CD4-positive, alpha-beta memory T cell (primary cell): ENCODE measurements at regions not wholly inside any gene's neighbourhood (a gene's known extent, or its start where the extent isn't known, plus 50 kb on each side); places are given as distances from the start of the nearest gene placed in this dataset.
A peak's percentile ranks its signal among the peaks of the same experiment; 100 is the strongest.
"Not testable (repeated sequence)": the region's sequence is repeated elsewhere in the genome, so short reads cannot be mapped to it uniquely, and the experiment has no call there.

Experiments
- CTCF ChIA-PET: fragments of 350-600 bp; sonication (Branson Sonifier 250); formaldehyde crosslinking; loops from one replicate; lab custom pipeline; 2021; ENCODE audit warnings: inconsistent platforms; ENCODE audit not compliant: partially characterized antibody; lab: Charles Lee
- POLR2A ChIA-PET: fragments of 350-600 bp; sonication (Branson Sonifier 250); formaldehyde crosslinking; loops from one replicate; lab custom pipeline; 2021; ENCODE audit not compliant: partially characterized antibody; lab: Charles Lee
- DNase-seq, 5 donors: peaks; one replicate each; pipeline versions ENCODE4 v3.0.0 to v3.0.0-alpha.2; 2020 to 2022; ENCODE audit warnings: mixed read lengths in 1 of 5
- H3K27ac ChIP-seq: one replicate; pipeline ENCODE4 v1.7.0; 2013; ENCODE audit warnings: low read depth, low read length
- H3K27me3 ChIP-seq: 2 replicates; pipeline ENCODE4 v1.7.0; 2013; ENCODE audit warnings: mild to moderate bottlenecking, low read length, moderate library complexity; ENCODE audit not compliant: insufficient read depth
- H3K36me3 ChIP-seq: 2 replicates; pipeline ENCODE4 v1.7.0; 2013; ENCODE audit warnings: mild to moderate bottlenecking, low read length, moderate library complexity; ENCODE audit not compliant: insufficient read depth
- H3K4me1 ChIP-seq: 2 replicates; pipeline ENCODE4 v1.7.0; 2013; ENCODE audit warnings: mild to moderate bottlenecking, low read length, moderate library complexity; ENCODE audit not compliant: insufficient read depth
- H3K4me3 ChIP-seq, 2 donors: one replicate each; pipeline ENCODE4 v1.7.0; 2013; ENCODE audit warnings: low read length in 2 of 2, mild to moderate bottlenecking in 1 of 2
- H3K9me3 ChIP-seq, 2 donors: one replicate each; pipeline ENCODE4 v1.7.0; 2013; ENCODE audit warnings: low read length in 2 of 2, control low read depth in 1 of 2; ENCODE audit not compliant: control insufficient read depth in 1 of 2
- H3K27ac Mint-ChIP-seq, 7 donors: one replicate each; pipeline ENCODE4 v1.8.0; 2020 to 2021; ENCODE audit warnings: mixed read lengths in 7 of 7, mild to moderate bottlenecking in 6 of 7, inconsistent platforms in 3 of 7, moderate library complexity in 3 of 7
- H3K27me3 Mint-ChIP-seq, 2 donors: one replicate each; pipeline ENCODE4 v1.8.0; 2020 to 2021; ENCODE audit warnings: mixed read lengths in 2 of 2
- H3K36me3 Mint-ChIP-seq, 2 donors: one replicate each; pipeline ENCODE4 v1.8.0; 2020 to 2021; ENCODE audit warnings: mixed read lengths in 2 of 2, inconsistent platforms in 1 of 2, mild to moderate bottlenecking in 1 of 2
- H3K4me1 Mint-ChIP-seq, 4 donors: one replicate each; pipeline ENCODE4 v1.8.0; 2020 to 2021; ENCODE audit warnings: mixed read lengths in 4 of 4, mild to moderate bottlenecking in 1 of 4
- H3K4me3 Mint-ChIP-seq, 8 donors: one replicate each; pipeline ENCODE4 v1.8.0; 2020 to 2021; ENCODE audit warnings: mixed read lengths in 8 of 8, mild to moderate bottlenecking in 7 of 8, moderate library complexity in 6 of 8, inconsistent platforms in 3 of 8
- H3K9me3 Mint-ChIP-seq, 8 donors: one replicate each; pipeline ENCODE4 v1.8.0; 2020 to 2021; ENCODE audit warnings: mixed read lengths in 8 of 8, mild to moderate bottlenecking in 5 of 8, inconsistent platforms in 3 of 8, moderate library complexity in 1 of 8
- intact Hi-C: fragments of 100-400 bp; cut with micrococcal nuclease; formaldehyde crosslinking; loops from one replicate; pipeline ENCODE4 v1.15.1; 2023

GRCh38 chr2:220814441-220814840 is 757.7 kb downstream of the EPHA4 start:
- DNase-seq = no peak
- no peak overlapping the region for H3K27ac Mint-ChIP-seq
- Histone ChIP-seq H3K4me3 (no peak overlapping the region), H3K27me3 (no peaks in the 10 kb centered on the region), H3K9me3 (no peaks in the 10 kb centered on the region), H3K27ac (no peak overlapping the region), H3K4me1 (no peaks in the 10 kb centered on the region), H3K36me3 (no peaks in the 10 kb centered on the region)
- peaks cover 1 to 2% of the 10 kb centered on the region in 2 donors for H3K27me3 Mint-ChIP-seq
- ChIA-PET CTCF (no interaction called here), POLR2A (no interaction called here)
- H3K36me3 Mint-ChIP-seq = no peaks in the 10 kb centered on the region
- intact Hi-C loops = no loop called here
- no peak overlapping the region for H3K4me3 Mint-ChIP-seq
- H3K9me3 Mint-ChIP-seq = peaks cover 0 to 4% (median 0%) of the 10 kb centered on the region in 8 donors
- H3K4me1 Mint-ChIP-seq = no peaks in the 10 kb centered on the region

GRCh38 chr2:220815698-220816097 is 756.4 kb downstream of the EPHA4 start:
- CTCF ChIA-PET = no interaction called here

GRCh38 chr2:220821683-220822082 is 750.4 kb downstream of the EPHA4 start:
- Mint-ChIP-seq H3K4me3 (no peak overlapping the region), H3K4me1 (peaks cover 0 to 3% (median 0%) of the 10 kb centered on the region in 4 donors), H3K27me3 (peaks cover 2% of the 10 kb centered on the region in 2 donors), H3K27ac (no peak overlapping the region), H3K9me3 (peaks cover 0 to 10% (median 2%) of the 10 kb centered on the region in 8 donors), H3K36me3 (no peaks in the 10 kb centered on the region)
- H3K36me3 ChIP-seq = no peaks in the 10 kb centered on the region
- no peak overlapping the region for H3K4me3 ChIP-seq
- H3K9me3 ChIP-seq = no peaks in the 10 kb centered on the region
- ChIA-PET CTCF (no interaction called here), POLR2A (no interaction called here)
- no peaks in the 10 kb centered on the region for H3K4me1 ChIP-seq
- H3K27me3 ChIP-seq = no peaks in the 10 kb centered on the region
- no peak for DNase-seq
- no peak overlapping the region for H3K27ac ChIP-seq
- intact Hi-C loops = no loop called here

More at GRCh38 chr2:220815698-220816097, 756.4 kb downstream of the EPHA4 start:
- Histone ChIP-seq H3K27me3 (no peaks in the 10 kb centered on the region), H3K4me1 (no peaks in the 10 kb centered on the region), H3K36me3 (no peaks in the 10 kb centered on the region), H3K27ac (no peak overlapping the region), H3K9me3 (no peaks in the 10 kb centered on the region), H3K4me3 (no peak overlapping the region)
- Mint-ChIP-seq H3K9me3 (peaks cover 0 to 4% (median 0%) of the 10 kb centered on the region in 8 donors), H3K36me3 (no peaks in the 10 kb centered on the region), H3K4me3 (no peak overlapping the region), H3K27me3 (peaks cover 1 to 2% of the 10 kb centered on the region in 2 donors), H3K27ac (no peak overlapping the region), H3K4me1 (no peaks in the 10 kb centered on the region)
- no peak for DNase-seq
- POLR2A ChIA-PET = no interaction called here
- intact Hi-C loops = no loop called here

- intact Hi-C loops, H3K27ac ChIP-seq, H3K27ac Mint-ChIP-seq, H3K4me1 ChIP-seq, H3K27me3 ChIP-seq, H3K9me3 Mint-ChIP-seq, H3K36me3 ChIP-seq, H3K4me3 Mint-ChIP-seq, H3K36me3 Mint-ChIP-seq, H3K4me3 ChIP-seq, DNase-seq, POLR2A ChIA-PET, H3K9me3 ChIP-seq, H3K27me3 Mint-ChIP-seq, CTCF ChIA-PET, H3K4me1 Mint-ChIP-seq: not testable (repeated sequence)
Observed at GRCh38 chr2:220823590-220823989, 748.5 kb downstream of the EPHA4 start.

- no peak for DNase-seq
- H3K9me3 ChIP-seq = no peaks in the 10 kb centered on the region
- H3K4me3 ChIP-seq = no peak overlapping the region
- Mint-ChIP-seq H3K4me3 (no peak overlapping the region), H3K27me3 (no peaks in the 10 kb centered on the region), H3K27ac (no peak overlapping the region), H3K4me1 (no peaks in the 10 kb centered on the region), H3K9me3 (peaks cover 0 to 3% (median 0%) of the 10 kb centered on the region in 8 donors), H3K36me3 (no peaks in the 10 kb centered on the region)
- ChIA-PET CTCF (no interaction called here), POLR2A (no interaction called here)
- no peaks in the 10 kb centered on the region for H3K4me1 ChIP-seq
- no peak overlapping the region for H3K27ac ChIP-seq
- H3K27me3 ChIP-seq = no peaks in the 10 kb centered on the region
- no peaks in the 10 kb centered on the region for H3K36me3 ChIP-seq
- intact Hi-C loops = no loop called here
Observed at GRCh38 chr2:220833446-220833845, 738.7 kb downstream of the EPHA4 start.

- Histone ChIP-seq H3K27ac (no peak overlapping the region), H3K4me3 (no peak overlapping the region), H3K27me3 (no peaks in the 10 kb centered on the region), H3K9me3 (no peaks in the 10 kb centered on the region), H3K4me1 (no peaks in the 10 kb centered on the region), H3K36me3 (no peaks in the 10 kb centered on the region)
- Mint-ChIP-seq H3K36me3 (no peaks in the 10 kb centered on the region), H3K9me3 (peaks cover 0 to 2% (median 0%) of the 10 kb centered on the region in 8 donors), H3K27me3 (no peaks in the 10 kb centered on the region), H3K4me3 (no peak overlapping the region), H3K27ac (peak overlapping the region in 1 of 7 donors; percentile 79), H3K4me1 (no peaks in the 10 kb centered on the region)
- no peak for DNase-seq
- CTCF ChIA-PET = no interaction called here
- POLR2A ChIA-PET = no interaction called here
- intact Hi-C loops = no loop called here
Observed at GRCh38 chr2:220835583-220835982, 736.5 kb downstream of the EPHA4 start.

GRCh38 chr2:220837226-220837625 is 734.9 kb downstream of the EPHA4 start:
- intact Hi-C loops = no loop called here
- H3K36me3 ChIP-seq = no peaks in the 10 kb centered on the region
- H3K9me3 Mint-ChIP-seq = no peaks in the 10 kb centered on the region
- no peak overlapping the region for H3K27ac Mint-ChIP-seq
- no peaks in the 10 kb centered on the region for H3K9me3 ChIP-seq
- CTCF ChIA-PET = no interaction called here
- no peak overlapping the region for H3K4me3 Mint-ChIP-seq
- no peak overlapping the region for H3K4me3 ChIP-seq
- DNase-seq = no peak
- no peak overlapping the region for H3K27ac ChIP-seq
- H3K27me3 ChIP-seq = no peaks in the 10 kb centered on the region
- no peaks in the 10 kb centered on the region for H3K36me3 Mint-ChIP-seq
- POLR2A ChIA-PET = no interaction called here
- H3K4me1 Mint-ChIP-seq = no peaks in the 10 kb centered on the region
- peaks cover 0 to 2% of the 10 kb centered on the region in 2 donors for H3K27me3 Mint-ChIP-seq
- H3K4me1 ChIP-seq = no peaks in the 10 kb centered on the region
